ENCODE measurements at regions not wholly inside any gene's neighbourhood (a gene's known extent, or its start where the extent isn't known, plus 50 kb on each side); places are given as distances from the start of the nearest gene placed in this dataset.

DNA sequence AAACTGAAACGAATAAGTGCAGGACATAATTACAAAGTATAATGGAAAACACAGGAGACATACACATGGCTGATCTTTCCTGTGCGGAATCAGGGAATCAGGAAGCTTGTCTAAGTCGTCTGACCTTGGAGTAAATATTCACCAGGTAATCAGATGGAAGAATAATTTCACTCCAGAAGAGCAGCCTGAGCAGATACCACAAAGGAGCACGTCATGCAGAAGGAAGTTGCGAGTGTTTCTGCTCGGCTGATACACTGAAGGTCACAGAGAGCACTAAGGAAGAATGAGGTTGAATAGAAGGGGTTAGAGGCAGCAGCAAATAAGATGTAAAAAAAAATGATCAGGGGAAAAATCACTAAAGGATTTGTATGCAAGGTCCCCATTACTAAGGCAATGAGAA lies 122.3 kb upstream of the GPC6 start:
- no peak for DNase-seq (ENCODE audit: low read depth in 1 of 2, low spot score in 2 of 2)
- POLR2A ChIA-PET (ENCODE audit: partially characterized antibody), result no interaction called here
- H2BK12ac ChIP-seq (ENCODE audit: low read depth, low read length), result no peak overlapping the region
- TF ChIP-seq HDAC6 (IDR thresholded peaks at IDR 0.05; ENCODE audit: low read depth, low read length) (no peak), SIN3A (conservative IDR thresholded peaks at IDR 0.05 in 1 of 2, IDR thresholded peaks at IDR 0.05 in 1 of 2; ENCODE audit: low read depth in 1 of 2, low read length in 2 of 2) (no peak), POLR2A (IDR thresholded peaks at IDR 0.05; ENCODE audit: control extremely low read depth in 1 of 2, low read depth in 2 of 2, low read length in 2 of 2) (no peak), RNF2 (IDR thresholded peaks at IDR 0.05; ENCODE audit: borderline replicate concordance, low read depth, low read length, missing control alignments, poor library complexity, severe bottlenecking) (no peak), PHF8 (conservative IDR thresholded peaks at IDR 0.05; ENCODE audit: low read depth, low read length) (no peak), EGR1 (IDR thresholded peaks at IDR 0.05; ENCODE audit: borderline replicate concordance, low read depth, low read length) (no peak), CBX5 (IDR thresholded peaks at IDR 0.05; ENCODE audit: low read depth, low read length) (no peak), SAP30 (IDR thresholded peaks at IDR 0.05; ENCODE audit: insufficient read depth, insufficient replicate concordance, low read length) (no peak), GABPA (IDR thresholded peaks at IDR 0.05; ENCODE audit: borderline replicate concordance, insufficient read depth, low read length) (no peak), TBP (IDR thresholded peaks at IDR 0.05; ENCODE audit: low read depth, low read length) (no peak), BRCA1 (IDR thresholded peaks at IDR 0.05; ENCODE audit: low read depth, low read length) (no peak), BACH1 (IDR thresholded peaks at IDR 0.05; ENCODE audit: low read length) (no peak)
- TF ChIP-seq, protein P1, sequence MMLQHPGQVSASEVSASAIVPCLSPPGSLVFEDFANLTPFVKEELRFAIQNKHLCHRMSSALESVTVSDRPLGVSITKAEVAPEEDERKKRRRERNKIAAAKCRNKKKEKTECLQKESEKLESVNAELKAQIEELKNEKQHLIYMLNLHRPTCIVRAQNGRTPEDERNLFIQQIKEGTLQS (IDR thresholded peaks at IDR 0.05; ENCODE audit: insufficient read depth, low read depth, low read length), result no peak

More for the DNA sequence above, 122.3 kb upstream of the GPC6 start:
- 88% methylated on average over 6 of the region's 6 CpGs; no CpG with 5 or more reads in 1 of the 2 experiments for WGBS, 2 experiments (ENCODE audit: extremely low coverage in 1 of 2, insufficient coverage in 1 of 2, insufficient read length in 1 of 2, insufficient replicate concordance in 2 of 2, low coverage in 1 of 2, low lambda C conversion rate in 2 of 2, missing lambda C conversion rate in 1 of 2)
- Histone ChIP-seq H3K9ac (replicated peaks in 1 of 4; ENCODE audit: extremely low read depth in 1 of 4, low read depth in 3 of 4, low read length in 3 of 4) (no peak overlapping the region), H4K20me1 (replicated peaks in 1 of 2; ENCODE audit: control insufficient read depth in 1 of 2, insufficient read depth in 2 of 2, low read length in 2 of 2) (no peaks in the 10 kb centered on the region), H2BK20ac (ENCODE audit: low read length) (no peak overlapping the region), H4K91ac (replicated peaks; ENCODE audit: insufficient read length, low read length) (no peak overlapping the region), H4K5ac (ENCODE audit: insufficient read length, low read depth, low read length) (no peak overlapping the region), H3K4ac (replicated peaks; ENCODE audit: insufficient read length, low read depth, low read length) (no peak overlapping the region), H3K4me1 (replicated peaks in 1 of 4; ENCODE audit: control insufficient read depth in 3 of 4, insufficient read depth in 4 of 4, low read length in 3 of 4) (no peaks in the 10 kb centered on the region), H3K23me2 (ENCODE audit: low read depth, low read length) (no peaks in the 10 kb centered on the region), H2AFZ (ENCODE audit: low read length) (no peak overlapping the region), H3K79me1 (ENCODE audit: low read depth, low read length) (no peaks in the 10 kb centered on the region), H3K4me3 (ENCODE audit: extremely low read depth in 1 of 4, insufficient read depth in 2 of 4, low read depth in 3 of 4, low read length in 4 of 4) (no peak overlapping the region), H3K23ac (ENCODE audit: insufficient read length) (no peak overlapping the region), H3K56ac (replicated peaks; ENCODE audit: insufficient read length, low read depth, low read length) (no peak overlapping the region), H3K9me3 (ENCODE audit: insufficient read depth in 2 of 2, low read depth in 1 of 2, low read length in 1 of 2) (no peaks in the 10 kb centered on the region), H2BK120ac (replicated peaks; ENCODE audit: low read depth, low read length) (no peak overlapping the region), H3K27ac (ENCODE audit: low read depth, low read length) (no peak overlapping the region), H3K27me3 (replicated peaks in 1 of 4; ENCODE audit: control insufficient read depth in 3 of 4, extremely low read depth in 1 of 4, insufficient read depth in 3 of 4, low read length in 3 of 4) (no peaks in the 10 kb centered on the region), H4K8ac (ENCODE audit: extremely low read depth, insufficient read depth, low read length) (no peak overlapping the region), H2BK15ac (ENCODE audit: low read length) (no peak overlapping the region), H3K4me2 (ENCODE audit: insufficient read depth in 1 of 2, low read depth in 2 of 2, low read length in 2 of 2) (no peak overlapping the region), H2BK5ac (ENCODE audit: low read depth, low read length) (no peak overlapping the region), H3K14ac (ENCODE audit: insufficient read length) (no peak overlapping the region), H3K18ac (ENCODE audit: extremely low read depth, low read length) (no peak overlapping the region), H2AK5ac (ENCODE audit: low read depth, low read length) (no peak overlapping the region), H3K36me3 (ENCODE audit: control insufficient read depth in 2 of 4, insufficient read depth in 4 of 4, low read length in 3 of 4) (no peaks in the 10 kb centered on the region), H3K79me2 (ENCODE audit: control insufficient read depth in 1 of 2, insufficient read depth in 2 of 2, low read length in 2 of 2) (no peaks in the 10 kb centered on the region)
- FAIRE-seq, result no peak
- CTCF ChIA-PET (ENCODE audit: partially characterized antibody), result interaction anchor here (1.2 to 1.6 kb wide), 2 partner anchors 12 to 14 kb away, joined by 3 to 5 read pairs; no protein-coding TSS in a partner anchor
